Naive thymus-derived CD4-positive, alpha-beta T cell (primary cell): ENCODE measurements at regions not wholly inside any gene's neighbourhood (a gene's known extent, or its start where the extent isn't known, plus 50 kb on each side); places are given as distances from the start of the nearest gene placed in this dataset.

Source experiments
- ATAC-seq: fragments of 150-1000 bp; cut with Tn5 transposase; 2 replicates; pipeline ENCODE4 v1.10.0; 2021; ENCODE audit warnings: mild to moderate bottlenecking, moderate library complexity
- CTCF ChIA-PET: fragments of 350-600 bp; sonication (Branson Sonifier 250); formaldehyde crosslinking; loops from one replicate; lab custom pipeline; 2021; ENCODE audit warnings: antibody characterized with exemption; lab: Charles Lee
- POLR2A ChIA-PET: fragments of 350-600 bp; sonication (Branson Sonifier 250); formaldehyde crosslinking; loops from one replicate; lab custom pipeline; 2021; ENCODE audit warnings: antibody characterized with exemption, inconsistent platforms; lab: Charles Lee
- DNase-seq, 9 donors: peaks; one replicate each; pipeline versions ENCODE4 v3.0.0 to v3.0.0-alpha.2; 2020 to 2022; ENCODE audit warnings: mixed read lengths in 1 of 9
- H3K27ac ChIP-seq: one replicate; pipeline ENCODE4 v1.7.0; 2013; ENCODE audit warnings: mild to moderate bottlenecking, low read depth, low read length, moderate library complexity
- H3K27me3 ChIP-seq, 2 donors: one replicate each; pipeline ENCODE4 v1.7.0; 2013; ENCODE audit warnings: low read length in 2 of 2, mild to moderate bottlenecking in 2 of 2, moderate library complexity in 2 of 2; ENCODE audit not compliant: control insufficient read depth in 2 of 2, insufficient read depth in 2 of 2
- H3K36me3 ChIP-seq, 3 experiments: 1 replicate in 2 of 3; 2 replicates in 1 of 3; pipeline ENCODE4 v1.7.0; 2013; ENCODE audit warnings: low read length in 3 of 3, mild to moderate bottlenecking in 3 of 3, moderate library complexity in 1 of 3; ENCODE audit not compliant: insufficient read depth in 3 of 3, control insufficient read depth in 2 of 3
- H3K4me1 ChIP-seq, 2 donors: one replicate each; pipeline ENCODE4 v1.7.0; 2013; ENCODE audit warnings: low read length in 2 of 2, mild to moderate bottlenecking in 2 of 2, moderate library complexity in 1 of 2; ENCODE audit not compliant: control insufficient read depth in 2 of 2, insufficient read depth in 2 of 2
- H3K4me3 ChIP-seq: 2 replicates; pipeline ENCODE4 v1.7.0; 2013; ENCODE audit warnings: mild to moderate bottlenecking, low read length
- H3K9me3 ChIP-seq, 3 experiments: 1 replicate in 2 of 3; 2 replicates in 1 of 3; pipeline ENCODE4 v1.7.0; 2013; ENCODE audit warnings: low read length in 3 of 3; ENCODE audit not compliant: control insufficient read depth in 2 of 3
- H3K27ac Mint-ChIP-seq, 9 donors: one replicate each; pipeline ENCODE4 v1.8.0; 2020 to 2022; ENCODE audit warnings: mixed read lengths in 9 of 9, mild to moderate bottlenecking in 8 of 9, moderate library complexity in 5 of 9, inconsistent platforms in 2 of 9
- H3K27me3 Mint-ChIP-seq, 5 donors: one replicate each; pipeline ENCODE4 v1.8.0; 2021 to 2022; ENCODE audit warnings: mixed read lengths in 5 of 5, mild to moderate bottlenecking in 1 of 5
- H3K36me3 Mint-ChIP-seq, 5 donors: one replicate each; pipeline ENCODE4 v1.8.0; 2020 to 2022; ENCODE audit warnings: mixed read lengths in 5 of 5, mild to moderate bottlenecking in 3 of 5, inconsistent platforms in 1 of 5
- H3K4me1 Mint-ChIP-seq, 7 donors: one replicate each; pipeline ENCODE4 v1.8.0; 2020 to 2022; ENCODE audit warnings: mixed read lengths in 7 of 7, mild to moderate bottlenecking in 3 of 7, inconsistent platforms in 1 of 7
- H3K4me3 Mint-ChIP-seq, 10 donors: one replicate each; pipeline ENCODE4 v1.8.0; 2020 to 2022; ENCODE audit warnings: mild to moderate bottlenecking in 10 of 10, mixed read lengths in 10 of 10, moderate library complexity in 6 of 10, inconsistent platforms in 2 of 10
- H3K9me3 Mint-ChIP-seq, 11 donors: one replicate each; pipeline ENCODE4 v1.8.0; 2020 to 2022; ENCODE audit warnings: mixed read lengths in 11 of 11, mild to moderate bottlenecking in 4 of 11, inconsistent platforms in 1 of 11, moderate library complexity in 1 of 11
- intact Hi-C, 2 donors: fragments of 100-400 bp; cut with micrococcal nuclease; formaldehyde crosslinking; loops; one replicate each; pipeline ENCODE4 v1.15.1; 2023

GRCh38 chr6:105713474-105714118 is 310.7 kb upstream of the PREP start:
- CTCF ChIA-PET = interaction anchor here (0.6 to 1.0 kb wide), 4 partner anchors 21 to 1396 kb away, joined by 3 to 6 read pairs (median 4); no protein-coding TSS in a partner anchor
- DNase-seq (no peak), ATAC-seq (no peak)
- no peaks in the 10 kb centered on the region for H3K36me3 ChIP-seq
- peaks cover 3 to 38% (median 18%) of the 10 kb centered on the region in 11 donors for H3K9me3 Mint-ChIP-seq
- intact Hi-C loops = no loop called here
- peaks cover 0 to 14% (median 9%) of the 10 kb centered on the region in 5 donors for H3K36me3 Mint-ChIP-seq
- no peak overlapping the region for H3K4me3 Mint-ChIP-seq
- H3K4me3 ChIP-seq = no peak overlapping the region
- no peaks in the 10 kb centered on the region for H3K4me1 Mint-ChIP-seq
- H3K9me3 ChIP-seq = peaks cover 0 to 8% (median 0%) of the 10 kb centered on the region in 3 experiments
- H3K27me3 Mint-ChIP-seq = peaks cover 6 to 17% (median 8%) of the 10 kb centered on the region in 5 donors
- no peaks in the 10 kb centered on the region for H3K4me1 ChIP-seq
- no peaks in the 10 kb centered on the region for H3K27me3 ChIP-seq
- H3K27ac Mint-ChIP-seq = no peak overlapping the region
- POLR2A ChIA-PET = no interaction called here
- H3K27ac ChIP-seq = no peak overlapping the region

GRCh38 chr6:105711216-105711615 is 308.3 kb upstream of the PREP start:
- H3K27me3 Mint-ChIP-seq = peaks cover 6 to 15% (median 8%) of the 10 kb centered on the region in 5 donors
- H3K9me3 ChIP-seq = peaks cover 0 to 8% (median 0%) of the 10 kb centered on the region in 3 experiments
- no peak overlapping the region for H3K27ac Mint-ChIP-seq
- H3K4me1 Mint-ChIP-seq = no peaks in the 10 kb centered on the region
- H3K4me3 ChIP-seq = no peak overlapping the region
- intact Hi-C loops = no loop called here
- no peak overlapping the region for H3K4me3 Mint-ChIP-seq
- ATAC-seq (no peak), DNase-seq (no peak)
- ChIA-PET CTCF (no interaction called here), POLR2A (no interaction called here)
- H3K27me3 ChIP-seq = no peaks in the 10 kb centered on the region
- no peak overlapping the region for H3K27ac ChIP-seq
- no peaks in the 10 kb centered on the region for H3K4me1 ChIP-seq
- no peaks in the 10 kb centered on the region for H3K36me3 ChIP-seq
- peaks cover 0 to 14% (median 9%) of the 10 kb centered on the region in 5 donors for H3K36me3 Mint-ChIP-seq
- H3K9me3 Mint-ChIP-seq = peaks cover 3 to 38% (median 18%) of the 10 kb centered on the region in 11 donors

- POLR2A ChIA-PET = no interaction called here
These were observed 302.7 kb upstream of the PREP start for GRCh38 chr6:105705608-105706007.

GRCh38 chr6:105695461-105695860 is 292.6 kb upstream of the PREP start:
- Mint-ChIP-seq H3K4me3 (no peak overlapping the region), H3K27ac (no peak overlapping the region), H3K9me3 (peaks cover 0 to 6% (median 0%) of the 10 kb centered on the region in 11 donors), H3K36me3 (peaks cover 0 to 10% (median 0%) of the 10 kb centered on the region in 5 donors), H3K27me3 (peaks cover 0 to 45% (median 8%) of the 10 kb centered on the region in 5 donors), H3K4me1 (peaks cover 0 to 4% (median 0%) of the 10 kb centered on the region in 7 donors)
- ChIA-PET POLR2A (no interaction called here), CTCF (no interaction called here)
- ATAC-seq = no peak
- intact Hi-C loops = no loop called here
- no peak overlapping the region for H3K4me3 ChIP-seq
- no peaks in the 10 kb centered on the region for H3K27me3 ChIP-seq
- no peak for DNase-seq
- no peaks in the 10 kb centered on the region for H3K36me3 ChIP-seq
- H3K4me1 ChIP-seq = no peaks in the 10 kb centered on the region
- H3K27ac ChIP-seq = no peak overlapping the region
- no peaks in the 10 kb centered on the region for H3K9me3 ChIP-seq

More at GRCh38 chr6:105705608-105706007, 302.7 kb upstream of the PREP start:
- CTCF ChIA-PET = no interaction called here
- Mint-ChIP-seq H3K4me1 (no peaks in the 10 kb centered on the region), H3K27ac (no peak overlapping the region), H3K36me3 (peaks cover 0 to 5% (median 0%) of the 10 kb centered on the region in 5 donors), H3K4me3 (no peak overlapping the region), H3K9me3 (peaks cover 0 to 9% (median 0%) of the 10 kb centered on the region in 11 donors), H3K27me3 (peaks cover 0 to 14% (median 4%) of the 10 kb centered on the region in 5 donors)
- Histone ChIP-seq H3K27ac (no peak overlapping the region), H3K27me3 (no peaks in the 10 kb centered on the region), H3K4me1 (no peaks in the 10 kb centered on the region), H3K4me3 (no peak overlapping the region), H3K9me3 (no peaks in the 10 kb centered on the region), H3K36me3 (no peaks in the 10 kb centered on the region)
- intact Hi-C loops = no loop called here
- no peak for ATAC-seq
- no peak for DNase-seq

GRCh38 chr6:105692613-105693215 is 289.8 kb upstream of the PREP start:
- Histone ChIP-seq H3K36me3 (no peaks in the 10 kb centered on the region), H3K4me1 (no peaks in the 10 kb centered on the region), H3K9me3 (no peaks in the 10 kb centered on the region), H3K27ac (no peak overlapping the region), H3K4me3 (no peak overlapping the region), H3K27me3 (no peaks in the 10 kb centered on the region)
- peaks cover 4 to 32% (median 8%) of the 10 kb centered on the region in 5 donors for H3K27me3 Mint-ChIP-seq
- ATAC-seq (peak; percentile 31), DNase-seq (no peak)
- no peak overlapping the region for H3K4me3 Mint-ChIP-seq
- H3K36me3 Mint-ChIP-seq = peaks cover 0 to 16% (median 5%) of the 10 kb centered on the region in 5 donors
- no peak overlapping the region for H3K27ac Mint-ChIP-seq
- ChIA-PET CTCF (interaction anchor here (0.6 kb wide), 1 partner anchor 240 kb away, joined by 8 read pairs; no protein-coding TSS in a partner anchor), POLR2A (no interaction called here)
- H3K4me1 Mint-ChIP-seq = peaks cover 0 to 4% (median 0%) of the 10 kb centered on the region in 7 donors
- peaks cover 0 to 25% (median 6%) of the 10 kb centered on the region in 11 donors for H3K9me3 Mint-ChIP-seq
- intact Hi-C loops = no loop called here

- Histone ChIP-seq H3K4me1 (no peaks in the 10 kb centered on the region), H3K4me3 (no peak overlapping the region), H3K27me3 (no peaks in the 10 kb centered on the region), H3K36me3 (no peaks in the 10 kb centered on the region), H3K9me3 (peaks cover 0 to 1% (median 0%) of the 10 kb centered on the region in 3 experiments), H3K27ac (no peak overlapping the region)
- Mint-ChIP-seq H3K27me3 (peaks cover 6 to 31% (median 13%) of the 10 kb centered on the region in 5 donors), H3K4me1 (peaks cover 0 to 4% (median 0%) of the 10 kb centered on the region in 7 donors), H3K27ac (no peak overlapping the region), H3K9me3 (peaks cover 0 to 32% (median 10%) of the 10 kb centered on the region in 11 donors), H3K4me3 (no peak overlapping the region), H3K36me3 (peaks cover 0 to 22% (median 6%) of the 10 kb centered on the region in 5 donors)
- DNase-seq (no peak), ATAC-seq (no peak)
- ChIA-PET POLR2A (no interaction called here), CTCF (interaction anchor here (0.6 kb wide), 1 partner anchor 240 kb away, joined by 8 read pairs; no protein-coding TSS in a partner anchor)
- intact Hi-C loops = no loop called here
These were observed 289.1 kb upstream of the PREP start for GRCh38 chr6:105691971-105692370.
